PFSK-1 (cell line): ENCODE measurements at regions not wholly inside any gene's neighbourhood (a gene's known extent, or its start where the extent isn't known, plus 50 kb on each side); places are given as distances from the start of the nearest gene placed in this dataset.

Source experiments
- FOXP2 ChIP-seq: optimal IDR thresholded peaks from 2 replicates; pipeline ENCODE3; 2011; ENCODE audit warnings: borderline replicate concordance, control low read depth, inconsistent platforms; ENCODE audit not compliant: insufficient read depth; ENCODE audit errors: extremely low read length, extremely low read depth
- POLR2AphosphoS5 ChIP-seq: IDR thresholded peaks from 2 replicates; pipeline ENCODE4 v1.6.1; 2012; ENCODE audit warnings: low read depth, mild to moderate bottlenecking, control low read depth, low read length, moderate library complexity
- SIN3A ChIP-seq: IDR thresholded peaks from 2 replicates; pipeline ENCODE4 v1.6.1; 2012; ENCODE audit warnings: mild to moderate bottlenecking, low read length, moderate library complexity, borderline replicate concordance; ENCODE audit not compliant: insufficient read depth
- TAF1 ChIP-seq: IDR thresholded peaks from 2 replicates; pipeline ENCODE4 v1.6.1; 2012; ENCODE audit warnings: low read length, control low read depth, borderline replicate concordance; ENCODE audit not compliant: insufficient read depth
- TF ChIP-seq, protein P1 (sequence below), 2 experiments: IDR thresholded peaks; 2 replicates each; pipeline versions ENCODE4 v1.6.1 to v1.8.0; 2011 to 2012; ENCODE audit warnings: low read depth in 2 of 2, low read length in 2 of 2, control low read depth in 1 of 2, inconsistent platforms in 1 of 2, mild to moderate bottlenecking in 1 of 2, moderate library complexity in 1 of 2; ENCODE audit not compliant: insufficient read depth in 1 of 2

DNA sequence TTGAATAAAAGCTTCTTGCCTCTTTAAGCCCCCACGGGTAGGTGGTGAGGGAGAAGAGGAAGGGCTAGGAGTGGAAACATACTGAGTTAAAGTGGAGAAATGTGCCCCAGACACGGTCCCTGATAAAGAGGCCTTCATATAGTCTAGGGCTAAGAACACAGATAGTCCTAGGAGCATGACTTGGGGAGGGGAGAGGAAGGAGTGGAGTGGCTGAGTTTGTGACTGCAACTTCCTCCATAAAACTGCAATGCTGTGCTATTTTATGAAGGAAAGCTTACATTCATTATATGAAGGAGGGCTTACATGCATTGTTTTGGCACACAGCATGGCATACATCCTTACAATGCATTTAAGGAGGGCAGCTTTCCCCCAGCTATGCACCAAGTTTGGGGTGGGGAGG lies 1129.4 kb upstream of the LRRTM3 start:
- no peak for TF ChIP-seq SIN3A
- no peak for TF ChIP-seq FOXP2
- no peak for TF ChIP-seq TAF1
- TF ChIP-seq, protein P1, sequence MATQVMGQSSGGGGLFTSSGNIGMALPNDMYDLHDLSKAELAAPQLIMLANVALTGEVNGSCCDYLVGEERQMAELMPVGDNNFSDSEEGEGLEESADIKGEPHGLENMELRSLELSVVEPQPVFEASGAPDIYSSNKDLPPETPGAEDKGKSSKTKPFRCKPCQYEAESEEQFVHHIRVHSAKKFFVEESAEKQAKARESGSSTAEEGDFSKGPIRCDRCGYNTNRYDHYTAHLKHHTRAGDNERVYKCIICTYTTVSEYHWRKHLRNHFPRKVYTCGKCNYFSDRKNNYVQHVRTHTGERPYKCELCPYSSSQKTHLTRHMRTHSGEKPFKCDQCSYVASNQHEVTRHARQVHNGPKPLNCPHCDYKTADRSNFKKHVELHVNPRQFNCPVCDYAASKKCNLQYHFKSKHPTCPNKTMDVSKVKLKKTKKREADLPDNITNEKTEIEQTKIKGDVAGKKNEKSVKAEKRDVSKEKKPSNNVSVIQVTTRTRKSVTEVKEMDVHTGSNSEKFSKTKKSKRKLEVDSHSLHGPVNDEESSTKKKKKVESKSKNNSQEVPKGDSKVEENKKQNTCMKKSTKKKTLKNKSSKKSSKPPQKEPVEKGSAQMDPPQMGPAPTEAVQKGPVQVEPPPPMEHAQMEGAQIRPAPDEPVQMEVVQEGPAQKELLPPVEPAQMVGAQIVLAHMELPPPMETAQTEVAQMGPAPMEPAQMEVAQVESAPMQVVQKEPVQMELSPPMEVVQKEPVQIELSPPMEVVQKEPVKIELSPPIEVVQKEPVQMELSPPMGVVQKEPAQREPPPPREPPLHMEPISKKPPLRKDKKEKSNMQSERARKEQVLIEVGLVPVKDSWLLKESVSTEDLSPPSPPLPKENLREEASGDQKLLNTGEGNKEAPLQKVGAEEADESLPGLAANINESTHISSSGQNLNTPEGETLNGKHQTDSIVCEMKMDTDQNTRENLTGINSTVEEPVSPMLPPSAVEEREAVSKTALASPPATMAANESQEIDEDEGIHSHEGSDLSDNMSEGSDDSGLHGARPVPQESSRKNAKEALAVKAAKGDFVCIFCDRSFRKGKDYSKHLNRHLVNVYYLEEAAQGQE (IDR thresholded peaks at IDR 0.05; ENCODE audit: insufficient read depth in 1 of 2, low read depth in 2 of 2, low read length in 2 of 2): no peak
- no peak for TF ChIP-seq POLR2AphosphoS5
